ENCODE measurements at regions not wholly inside any gene's neighbourhood (a gene's known extent, or its start where the extent isn't known, plus 50 kb on each side); places are given as distances from the start of the nearest gene placed in this dataset.
"Not testable (repeated sequence)": the region's sequence is repeated elsewhere in the genome, so short reads cannot be mapped to it uniquely, and the experiment has no call there.

GRCh38 chr6:18654821-18655220 is 267.7 kb downstream of the RNF144B start:
- no peak overlapping the region for H3K27ac Mint-ChIP-seq
- Histone ChIP-seq H3K4me1 (ENCODE audit: control insufficient read depth in 1 of 2, insufficient read depth in 2 of 2, low read length in 2 of 2) (no peaks in the 10 kb centered on the region), H3K36me3 (replicated peaks in 1 of 2; ENCODE audit: control insufficient read depth in 1 of 2, insufficient read depth in 2 of 2, low read length in 2 of 2) (no peaks in the 10 kb centered on the region), H2AFZ (ENCODE audit: insufficient read depth, low read depth, low read length, poor library complexity, severe bottlenecking) (no peak overlapping the region), H3K4me2 (replicated peaks; ENCODE audit: extremely low read depth, low read length, poor library complexity, severe bottlenecking) (no peak overlapping the region), H3K27ac (ENCODE audit: low read depth in 1 of 2, low read length in 2 of 2) (no peak overlapping the region), H4K20me1 (ENCODE audit: insufficient read depth, low read length) (no peaks in the 10 kb centered on the region), H3K9ac (ENCODE audit: insufficient read depth, low read length, poor library complexity, severe bottlenecking) (no peak overlapping the region), H3K27me3 (ENCODE audit: control insufficient read depth in 2 of 2, insufficient read depth in 2 of 2, low read length in 2 of 2) (no peaks in the 10 kb centered on the region), H3K79me2 (ENCODE audit: insufficient read depth, low read length) (no peaks in the 10 kb centered on the region), H3K9me3 (replicated peaks in 1 of 2; ENCODE audit: control insufficient read depth in 1 of 2, insufficient read depth in 1 of 2, low read length in 2 of 2) (peaks cover 12 to 14% of the 10 kb centered on the region in 2 donors), H3K4me3 (replicated peaks in 1 of 3; ENCODE audit: low read depth in 2 of 3, low read length in 3 of 3) (no peak overlapping the region)
- no peak overlapping the region for H3K4me3 Mint-ChIP-seq
- H3K4me1 Mint-ChIP-seq: no peaks in the 10 kb centered on the region
- DNase-seq: no peak
- H3K9me3 Mint-ChIP-seq: peaks cover 6 to 10% (median 7%) of the 10 kb centered on the region in 7 donors
- H3K36me3 Mint-ChIP-seq: no peaks in the 10 kb centered on the region
- intact Hi-C loops (cut with micrococcal nuclease): no loop called here
- H3K27me3 Mint-ChIP-seq (ENCODE audit: low read depth in 3 of 3): peaks cover 0 to 2% (median 0%) of the 10 kb centered on the region in 3 donors
- TF ChIP-seq CTCF (IDR thresholded peaks at IDR 0.05): no peak

GRCh38 chr6:18656506-18656905 is 269.4 kb downstream of the RNF144B start:
- intact Hi-C loops (cut with micrococcal nuclease): no loop called here
- Mint-ChIP-seq H3K4me1 (no peaks in the 10 kb centered on the region), H3K36me3 (no peaks in the 10 kb centered on the region), H3K9me3 (peaks cover 7 to 11% (median 9%) of the 10 kb centered on the region in 7 donors), H3K27ac (no peak overlapping the region), H3K27me3 (ENCODE audit: low read depth in 3 of 3) (peaks cover 0 to 2% (median 0%) of the 10 kb centered on the region in 3 donors), H3K4me3 (no peak overlapping the region)
- TF ChIP-seq CTCF (IDR thresholded peaks at IDR 0.05): no peak
- Histone ChIP-seq H3K4me1 (ENCODE audit: control insufficient read depth in 1 of 2, insufficient read depth in 2 of 2, low read length in 2 of 2) (no peaks in the 10 kb centered on the region), H3K36me3 (replicated peaks in 1 of 2; ENCODE audit: control insufficient read depth in 1 of 2, insufficient read depth in 2 of 2, low read length in 2 of 2) (no peaks in the 10 kb centered on the region), H3K4me2 (replicated peaks; ENCODE audit: extremely low read depth, low read length, poor library complexity, severe bottlenecking) (no peak overlapping the region), H3K79me2 (ENCODE audit: insufficient read depth, low read length) (no peaks in the 10 kb centered on the region), H3K9me3 (replicated peaks in 1 of 2; ENCODE audit: control insufficient read depth in 1 of 2, insufficient read depth in 1 of 2, low read length in 2 of 2) (peaks cover 12 to 14% of the 10 kb centered on the region in 2 donors), H3K9ac (ENCODE audit: insufficient read depth, low read length, poor library complexity, severe bottlenecking) (no peak overlapping the region), H3K4me3 (replicated peaks in 1 of 3; ENCODE audit: low read depth in 2 of 3, low read length in 3 of 3) (no peak overlapping the region), H4K20me1 (ENCODE audit: insufficient read depth, low read length) (no peaks in the 10 kb centered on the region), H2AFZ (ENCODE audit: insufficient read depth, low read depth, low read length, poor library complexity, severe bottlenecking) (no peak overlapping the region), H3K27ac (ENCODE audit: low read depth in 1 of 2, low read length in 2 of 2) (no peak overlapping the region), H3K27me3 (ENCODE audit: control insufficient read depth in 2 of 2, insufficient read depth in 2 of 2, low read length in 2 of 2) (no peaks in the 10 kb centered on the region)
- DNase-seq: no peak
- WGBS (ENCODE audit: insufficient coverage): 89% methylated on average over 4 of the region's 5 CpGs

- H3K4me2 ChIP-seq (replicated peaks; ENCODE audit: extremely low read depth, low read length, poor library complexity, severe bottlenecking); H3K4me1 ChIP-seq (ENCODE audit: control insufficient read depth in 1 of 2, insufficient read depth in 2 of 2, low read length in 2 of 2); H3K9me3 Mint-ChIP-seq; H4K20me1 ChIP-seq (ENCODE audit: insufficient read depth, low read length); H3K36me3 ChIP-seq (replicated peaks in 1 of 2; ENCODE audit: control insufficient read depth in 1 of 2, insufficient read depth in 2 of 2, low read length in 2 of 2); DNase-seq; H3K27ac ChIP-seq (ENCODE audit: low read depth in 1 of 2, low read length in 2 of 2); H3K27me3 Mint-ChIP-seq (ENCODE audit: low read depth in 3 of 3); H3K4me1 Mint-ChIP-seq; H3K4me3 Mint-ChIP-seq; H3K79me2 ChIP-seq (ENCODE audit: insufficient read depth, low read length); H3K9ac ChIP-seq (ENCODE audit: insufficient read depth, low read length, poor library complexity, severe bottlenecking); intact Hi-C loops (cut with micrococcal nuclease); H3K4me3 ChIP-seq (replicated peaks in 1 of 3; ENCODE audit: low read depth in 2 of 3, low read length in 3 of 3); H3K27me3 ChIP-seq (ENCODE audit: control insufficient read depth in 2 of 2, insufficient read depth in 2 of 2, low read length in 2 of 2); H3K36me3 Mint-ChIP-seq; H3K27ac Mint-ChIP-seq; H2AFZ ChIP-seq (ENCODE audit: insufficient read depth, low read depth, low read length, poor library complexity, severe bottlenecking): not testable (repeated sequence)
- 97% methylated on average over 3 of the region's 5 CpGs for WGBS (ENCODE audit: insufficient coverage)
- peaks cover 12 to 14% of the 10 kb centered on the region in 2 donors for H3K9me3 ChIP-seq (replicated peaks in 1 of 2; ENCODE audit: control insufficient read depth in 1 of 2, insufficient read depth in 1 of 2, low read length in 2 of 2)
Measured at GRCh38 chr6:18659994-18660393, 272.8 kb downstream of the RNF144B start.

Measured in CD14-positive monocyte (primary cell).